HepG2 (cell line): ENCODE measurements at regions not wholly inside any gene's neighbourhood (a gene's known extent, or its start where the extent isn't known, plus 50 kb on each side); places are given as distances from the start of the nearest gene placed in this dataset.

ENCODE experiments used
- ATAC-seq: fragments of 200-7000 bp; cut with Tn5 transposase; 3 replicates; pipeline ENCODE4 v1.9.1; 2020; ENCODE audit warnings: mild to moderate bottlenecking, moderate library complexity
- BruUV-seq: library from RNA; stranded (reverse); fragments of 400-500 nt; replicated peaks from 2 replicates; lab custom pipeline; 2021; lab: Mats Ljungman, UMichigan
- CTCF ChIA-PET: fragments of 300-600 bp; formaldehyde crosslinking; extraction: SDS; loops from one replicate; lab custom pipeline; 2021; ENCODE audit warnings: low total read pairs, inconsistent platforms, low intra/inter-chr PET ratio; lab: Yijun Ruan, JAX
- POLR2A ChIA-PET: fragments of 350-600 bp; sonication (Branson Sonifier 250); formaldehyde crosslinking; loops from one replicate; lab custom pipeline; 2020; ENCODE audit warnings: antibody characterized with exemption, inconsistent platforms; lab: Yijun Ruan, JAX
- DNase-seq: peaks from one replicate; pipeline ENCODE4 v3.0.0-alpha.2; 2015; ENCODE audit warnings: low spot score
- FAIRE-seq: peaks from 3 replicates; lab custom pipeline; 2011; peaks lifted over from hg19 to GRCh38; lab: Jason Lieb, UNC
- H2AFZ ChIP-seq: one replicate; pipeline ENCODE4 v1.6.1; 2011; ENCODE audit warnings: low read length, inconsistent platforms
- H3K27ac ChIP-seq: fragments of 300-600 bp; 3 replicates; pipeline ENCODE4 v1.8.0; 2011; ENCODE audit warnings: mixed run types, mild to moderate bottlenecking, mixed read lengths, low read length, inconsistent platforms; ENCODE audit not compliant: insufficient read depth; ENCODE audit errors: extremely low read length
- H3K27me3 ChIP-seq, 2 experiments: fragments of 200-600 bp in 1 of 2; 2 replicates in 1 of 2; 3 replicates in 1 of 2; pipeline versions ENCODE4 v1.6.0 to v1.8.0; 2011; ENCODE audit warnings: low read length in 2 of 2, mild to moderate bottlenecking in 2 of 2, moderate library complexity in 2 of 2, inconsistent platforms in 1 of 2; ENCODE audit not compliant: insufficient read depth in 2 of 2, control insufficient read depth in 1 of 2
- H3K36me3 ChIP-seq, 2 experiments: fragments of 200-600 bp in 1 of 2; replicated peaks in 1 of 2; 2 replicates in 1 of 2; 3 replicates in 1 of 2; pipeline versions ENCODE4 v1.5.1 to v1.8.0; 2011; ENCODE audit warnings: low read length in 2 of 2, inconsistent platforms in 1 of 2; ENCODE audit not compliant: insufficient read depth in 2 of 2, control insufficient read depth in 1 of 2
- H3K4me1 ChIP-seq: 2 replicates; pipeline ENCODE4 v1.5.1; 2012; ENCODE audit warnings: low read length, inconsistent platforms; ENCODE audit not compliant: insufficient read depth
- H3K4me2 ChIP-seq: 2 replicates; pipeline ENCODE4 v1.6.0; 2011; ENCODE audit warnings: low read depth, low read length, inconsistent platforms
- H3K4me3 ChIP-seq, 3 experiments: fragments of 200-600 bp in 1 of 3; sonication (generic), shearing (Covaris generic) in 1 of 3; replicated peaks in 1 of 3; 2 replicates each; pipeline ENCODE4 v1.5.1; 2011 to 2016; ENCODE audit warnings: low read length in 3 of 3, inconsistent platforms in 2 of 3, low read depth in 2 of 3, mild to moderate bottlenecking in 2 of 3, control low read depth in 1 of 3, mixed read lengths in 1 of 3; ENCODE audit not compliant: insufficient read depth in 1 of 3
- H3K79me2 ChIP-seq: one replicate; pipeline ENCODE4 v1.6.1; 2011; ENCODE audit warnings: low read length, inconsistent platforms; ENCODE audit not compliant: insufficient read depth
- H3K9ac ChIP-seq: 2 replicates; pipeline ENCODE4 v1.6.0; 2011; ENCODE audit warnings: mild to moderate bottlenecking, low read depth, low read length, inconsistent platforms; ENCODE audit not compliant: insufficient read depth
- H3K9me3 ChIP-seq: 2 replicates; pipeline ENCODE4 v1.5.1; 2012; ENCODE audit warnings: mild to moderate bottlenecking, low read length
- H4K20me1 ChIP-seq: 2 replicates; pipeline ENCODE4 v1.6.0; 2011; ENCODE audit warnings: inconsistent platforms, mild to moderate bottlenecking, low read length, moderate library complexity; ENCODE audit not compliant: insufficient read depth
- AKAP8 ChIP-seq: sonication (generic); formaldehyde crosslinking; IDR thresholded peaks from 2 replicates; pipeline ENCODE4 v1.5.1; 2020; ENCODE audit warnings: mild to moderate bottlenecking, missing genetic modification reagents
- DMAP1 ChIP-seq: IDR thresholded peaks from 2 replicates; pipeline ENCODE4 v1.6.1; 2016
- GATA4 ChIP-seq: sonication (generic); IDR thresholded peaks from 2 replicates; pipeline ENCODE4 v1.6.1; 2016; ENCODE audit warnings: antibody characterized with exemption, low read depth, borderline replicate concordance
- GATAD2A ChIP-seq: IDR thresholded peaks from 2 replicates; pipeline ENCODE4 v1.6.1; 2016
- HOXD1 ChIP-seq: sonication (generic); formaldehyde crosslinking; IDR thresholded peaks from 2 replicates; pipeline ENCODE4 v1.5.0; 2020; ENCODE audit warnings: missing genetic modification reagents
- JUND ChIP-seq: sonication (generic); formaldehyde crosslinking; IDR thresholded peaks from 2 replicates; pipeline ENCODE4 v1.8.0; 2022; ENCODE audit warnings: mild to moderate bottlenecking, missing genetic modification reagents
- MED1 ChIP-seq: sonication (generic); formaldehyde crosslinking; IDR thresholded peaks from 2 replicates; pipeline ENCODE4 v1.4.0; 2020; ENCODE audit warnings: missing genetic modification reagents
- NBN ChIP-seq: fragments of 450-650 bp; conservative IDR thresholded peaks from 2 replicates; pipeline ENCODE4 v1.6.1; 2017
- SIX4 ChIP-seq: sonication (generic); formaldehyde crosslinking; IDR thresholded peaks from 2 replicates; pipeline ENCODE4 v1.4.0; 2020; ENCODE audit warnings: missing genetic modification reagents
- SRSF1 ChIP-seq: fragments of 200-400 bp; formaldehyde crosslinking; optimal IDR thresholded peaks from 2 replicates; pipeline ENCODE3; 2017; ENCODE audit warnings: mild to moderate bottlenecking, low read depth, low read length, moderate library complexity
- SRSF9 ChIP-seq: fragments of 200-400 bp; formaldehyde crosslinking; IDR thresholded peaks from 2 replicates; pipeline ENCODE4 v1.6.1; 2018; ENCODE audit warnings: borderline replicate concordance, mild to moderate bottlenecking, low read depth, low read length; ENCODE audit not compliant: insufficient read depth, poor library complexity, severe bottlenecking
- TARDBP ChIP-seq: sonication (generic); formaldehyde crosslinking; IDR thresholded peaks from 2 replicates; pipeline ENCODE4 v1.8.0; 2022; ENCODE audit warnings: mild to moderate bottlenecking, missing genetic modification reagents
- TFDP2 ChIP-seq: sonication (generic); formaldehyde crosslinking; IDR thresholded peaks from 2 replicates; pipeline ENCODE4 v1.4.0; 2020; ENCODE audit warnings: missing genetic modification reagents
- TOPORS ChIP-seq: sonication (generic); formaldehyde crosslinking; IDR thresholded peaks from 2 replicates; pipeline ENCODE4 v1.8.0; 2023; ENCODE audit warnings: mild to moderate bottlenecking, missing genetic modification reagents
- ZC3H13 ChIP-seq: sonication (generic); formaldehyde crosslinking; IDR thresholded peaks from 2 replicates; pipeline ENCODE4 v1.8.1; 2023; ENCODE audit warnings: mild to moderate bottlenecking, missing genetic modification reagents, moderate library complexity
- ZFP82 ChIP-seq: sonication (generic); formaldehyde crosslinking; IDR thresholded peaks from 2 replicates; pipeline ENCODE4 v1.5.1; 2020; ENCODE audit warnings: mild to moderate bottlenecking, missing genetic modification reagents, borderline replicate concordance
- ZNF160 ChIP-seq: sonication (generic); formaldehyde crosslinking; IDR thresholded peaks from 2 replicates; pipeline ENCODE4 v1.8.0; 2022; ENCODE audit warnings: mild to moderate bottlenecking, inconsistent platforms, missing genetic modification reagents
- ZNF3 ChIP-seq: IDR thresholded peaks from 2 replicates; pipeline ENCODE4 v1.7.0; 2017; ENCODE audit warnings: inconsistent platforms
- ZNF552 ChIP-seq: sonication (generic); formaldehyde crosslinking; IDR thresholded peaks from 2 replicates; pipeline ENCODE4 v1.9.0; 2022; ENCODE audit warnings: missing genetic modification reagents, mild to moderate bottlenecking, borderline replicate concordance
- ZNF704 ChIP-seq: sonication (generic); formaldehyde crosslinking; IDR thresholded peaks from 2 replicates; pipeline ENCODE4 v1.8.1; 2023; ENCODE audit warnings: mild to moderate bottlenecking, inconsistent platforms, moderate library complexity, missing genetic modification reagents, borderline replicate concordance
- ZNF749 ChIP-seq: sonication (generic); formaldehyde crosslinking; IDR thresholded peaks from 2 replicates; pipeline ENCODE4 v1.8.0; 2022; ENCODE audit warnings: mild to moderate bottlenecking, missing genetic modification reagents, moderate library complexity, borderline replicate concordance
- WGBS: methylation state at CpG from one replicate; pipeline ENCODE4 v1.1.6; 2017; ENCODE audit warnings: low lambda C conversion rate; 5-methylcytosine and 5-hydroxymethylcytosine counted together
- in situ Hi-C: cut with HindIII; loops from 2 replicates; pipeline ENCODE4 v1.10.0; 2017; ENCODE audit warnings: low pct_unique_long_range_greater_than_20kb; ENCODE audit not compliant: extremely low pct_ligation_motif_present
- intact Hi-C: fragments of 100-400 bp; cut with micrococcal nuclease; formaldehyde crosslinking; loops from one replicate; pipeline ENCODE4 v1.10.0; 2022; ENCODE audit not compliant: unreplicated experiment
- TF ChIP-seq, protein P1 (sequence below), 2 experiments: fragments of 450-650 bp in 1 of 2; sonication (generic) in 1 of 2; formaldehyde crosslinking; IDR thresholded peaks; 2 replicates each; pipeline versions ENCODE4 v1.5.0 to v1.8.0; 2020 to 2022; ENCODE audit warnings: mild to moderate bottlenecking in 1 of 2, missing genetic modification reagents in 1 of 2
- TF ChIP-seq, protein P2 (sequence below): sonication (generic); formaldehyde crosslinking; IDR thresholded peaks from 2 replicates; pipeline ENCODE4 v1.8.1; 2023; ENCODE audit warnings: mild to moderate bottlenecking, missing genetic modification reagents

DNA sequence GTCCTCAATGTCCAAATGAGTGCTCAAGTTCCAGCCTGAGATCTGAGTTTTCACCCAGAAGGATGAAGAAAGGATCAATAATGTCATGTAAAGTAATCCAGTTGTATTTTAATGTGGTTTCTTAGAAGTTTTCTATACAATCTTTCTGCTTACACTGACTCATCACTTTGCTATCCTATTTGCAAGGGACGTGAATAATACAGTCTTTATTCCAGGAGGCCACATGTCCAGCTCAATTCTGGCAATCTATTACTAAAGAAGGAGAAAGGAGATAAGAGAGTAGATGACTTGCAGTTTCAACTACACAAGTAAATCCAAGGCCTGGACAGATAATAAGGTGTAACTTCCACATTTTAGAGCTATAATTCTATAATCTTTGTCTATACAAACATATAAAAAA is 601.1 kb upstream of the SETBP1 start (continued):
- TF ChIP-seq, protein P1, sequence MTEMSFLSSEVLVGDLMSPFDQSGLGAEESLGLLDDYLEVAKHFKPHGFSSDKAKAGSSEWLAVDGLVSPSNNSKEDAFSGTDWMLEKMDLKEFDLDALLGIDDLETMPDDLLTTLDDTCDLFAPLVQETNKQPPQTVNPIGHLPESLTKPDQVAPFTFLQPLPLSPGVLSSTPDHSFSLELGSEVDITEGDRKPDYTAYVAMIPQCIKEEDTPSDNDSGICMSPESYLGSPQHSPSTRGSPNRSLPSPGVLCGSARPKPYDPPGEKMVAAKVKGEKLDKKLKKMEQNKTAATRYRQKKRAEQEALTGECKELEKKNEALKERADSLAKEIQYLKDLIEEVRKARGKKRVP (CRISPR knock-in tag; IDR thresholded peaks at IDR 0.05): no peak
- TF ChIP-seq ZNF3 (no peak), AKAP8 (CRISPR knock-in tag) (no peak), ZNF160 (CRISPR knock-in tag) (no peak), TFDP2 (CRISPR knock-in tag) (no peak), TOPORS (CRISPR knock-in tag) (no peak), ZNF749 (CRISPR knock-in tag) (no peak), JUND (no peak), NBN (no peak), SIX4 (CRISPR knock-in tag) (no peak), DMAP1 (no peak)
- TF ChIP-seq, protein P2, sequence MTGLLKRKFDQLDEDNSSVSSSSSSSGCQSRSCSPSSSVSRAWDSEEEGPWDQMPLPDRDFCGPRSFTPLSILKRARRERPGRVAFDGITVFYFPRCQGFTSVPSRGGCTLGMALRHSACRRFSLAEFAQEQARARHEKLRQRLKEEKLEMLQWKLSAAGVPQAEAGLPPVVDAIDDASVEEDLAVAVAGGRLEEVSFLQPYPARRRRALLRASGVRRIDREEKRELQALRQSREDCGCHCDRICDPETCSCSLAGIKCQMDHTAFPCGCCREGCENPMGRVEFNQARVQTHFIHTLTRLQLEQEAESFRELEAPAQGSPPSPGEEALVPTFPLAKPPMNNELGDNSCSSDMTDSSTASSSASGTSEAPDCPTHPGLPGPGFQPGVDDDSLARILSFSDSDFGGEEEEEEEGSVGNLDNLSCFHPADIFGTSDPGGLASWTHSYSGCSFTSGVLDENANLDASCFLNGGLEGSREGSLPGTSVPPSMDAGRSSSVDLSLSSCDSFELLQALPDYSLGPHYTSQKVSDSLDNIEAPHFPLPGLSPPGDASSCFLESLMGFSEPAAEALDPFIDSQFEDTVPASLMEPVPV: no peak

DNA sequence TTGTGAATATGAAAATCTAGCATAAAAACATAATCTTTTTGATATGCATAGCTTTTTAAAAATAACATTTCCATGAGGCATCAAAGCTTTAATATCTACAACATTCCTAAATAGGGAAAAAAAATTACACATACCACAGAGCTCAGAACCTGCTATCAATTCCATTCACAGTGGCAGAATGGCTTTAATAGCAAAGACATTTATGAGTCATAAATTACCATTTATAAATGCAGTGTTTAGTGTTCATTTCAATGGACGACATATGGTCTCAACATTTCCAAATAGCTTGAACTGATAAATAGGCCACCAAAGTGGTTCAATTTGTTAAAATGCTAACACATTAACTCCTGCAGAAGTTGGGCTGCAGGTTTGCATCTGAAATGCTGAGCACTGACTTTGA is 600.6 kb upstream of the SETBP1 start:
- Histone ChIP-seq H3K79me2 (no peaks in the 10 kb centered on the region), H3K9ac (no peak overlapping the region), H3K4me3 (no peak overlapping the region), H3K9me3 (peaks cover 34% of the 10 kb centered on the region), H3K36me3 (no peaks in the 10 kb centered on the region), H3K27ac (no peak overlapping the region), H4K20me1 (no peaks in the 10 kb centered on the region), H3K4me2 (no peak overlapping the region), H3K27me3 (no peaks in the 10 kb centered on the region), H2AFZ (no peak overlapping the region), H3K4me1 (no peaks in the 10 kb centered on the region)
- DNase-seq (no peak), FAIRE-seq (no peak), ATAC-seq (no peak)
- intact Hi-C loops (no loop called here), in situ Hi-C loops (no loop called here)
- ChIA-PET CTCF (no interaction called here), POLR2A (no interaction called here)
- no TSS peak for BruUV-seq
- 6% methylated on average over 1 of the region's 1 CpG for WGBS
- TF ChIP-seq TARDBP (CRISPR knock-in tag): no peak
- TF ChIP-seq HOXD1 (CRISPR knock-in tag): no peak
- TF ChIP-seq SRSF9: no peak
- TF ChIP-seq GATA4: no peak
- TF ChIP-seq ZNF552: no peak
- no peak for TF ChIP-seq MED1 (CRISPR knock-in tag)
- no peak for TF ChIP-seq SRSF1
- TF ChIP-seq GATAD2A (CRISPR knock-in tag): no peak
- TF ChIP-seq ZFP82 (CRISPR knock-in tag): no peak
- TF ChIP-seq ZC3H13 (CRISPR knock-in tag): no peak
- TF ChIP-seq ZNF704 (CRISPR knock-in tag): no peak
